H9 (cell line): ENCODE measurements at regions not wholly inside any gene's neighbourhood (a gene's known extent, or its start where the extent isn't known, plus 50 kb on each side); places are given as distances from the start of the nearest gene placed in this dataset.
A peak's percentile ranks its signal among the peaks of the same experiment; 100 is the strongest.

Experiments used
- DNase-seq: peaks from one replicate; pipeline ENCODE4 v3.0.0-alpha.2; 2017
- H2AFZ ChIP-seq: one replicate; pipeline ENCODE4 v1.6.1; 2013; ENCODE audit warnings: mild to moderate bottlenecking, low read length, control low read depth, moderate library complexity
- H2AK5ac ChIP-seq: 2 replicates; pipeline ENCODE4 v1.6.1; 2013; ENCODE audit warnings: low read length, control low read depth, mixed read lengths; ENCODE audit not compliant: insufficient read length
- H2BK120ac ChIP-seq: one replicate; pipeline ENCODE4 v1.6.1; 2013; ENCODE audit warnings: low read depth, mild to moderate bottlenecking, low read length, control low read depth, inconsistent platforms; ENCODE audit not compliant: poor library complexity, severe bottlenecking
- H2BK12ac ChIP-seq: 2 replicates; pipeline ENCODE4 v1.6.1; 2013; ENCODE audit warnings: low read length, control low read depth, mixed read lengths, low read depth; ENCODE audit not compliant: insufficient read length
- H2BK15ac ChIP-seq: 2 replicates; pipeline ENCODE4 v1.6.1; 2013; ENCODE audit warnings: low read depth, low read length, control low read depth
- H2BK20ac ChIP-seq: one replicate; pipeline ENCODE4 v1.6.1; 2013; ENCODE audit warnings: low read depth, mild to moderate bottlenecking, low read length, control low read depth, inconsistent platforms; ENCODE audit not compliant: poor library complexity, severe bottlenecking
- H2BK5ac ChIP-seq: 2 replicates; pipeline ENCODE4 v1.6.1; 2013; ENCODE audit warnings: low read length, control low read depth, mixed read lengths; ENCODE audit not compliant: insufficient read length
- H3K14ac ChIP-seq: 2 replicates; pipeline ENCODE4 v1.6.1; 2013; ENCODE audit warnings: low read length, control low read depth; ENCODE audit not compliant: insufficient read depth
- H3K18ac ChIP-seq: 2 replicates; pipeline ENCODE4 v1.6.1; 2013; ENCODE audit warnings: low read depth, mild to moderate bottlenecking, mixed read lengths, low read length, control low read depth; ENCODE audit not compliant: insufficient read length
- H3K23ac ChIP-seq: 2 replicates; pipeline ENCODE4 v1.6.1; 2013; ENCODE audit warnings: low read length, control low read depth, mixed read lengths, low read depth; ENCODE audit not compliant: insufficient read length
- H3K23me2 ChIP-seq: 2 replicates; pipeline ENCODE4 v1.6.1; 2013; ENCODE audit warnings: low read depth, mild to moderate bottlenecking, mixed read lengths, low read length, control low read depth; ENCODE audit not compliant: insufficient read length, poor library complexity, severe bottlenecking
- H3K27ac ChIP-seq: 2 replicates; pipeline ENCODE4 v1.5.1; 2013; ENCODE audit warnings: low read length, control low read depth, mixed read lengths, low read depth; ENCODE audit not compliant: insufficient read length
- H3K27me3 ChIP-seq: 2 replicates; pipeline ENCODE4 v1.6.1; 2013; ENCODE audit warnings: low read length, control low read depth, inconsistent platforms; ENCODE audit not compliant: insufficient read depth
- H3K4ac ChIP-seq: 2 replicates; pipeline ENCODE4 v1.6.1; 2013; ENCODE audit warnings: low read depth, mild to moderate bottlenecking, control low read depth, inconsistent platforms, low read length, moderate library complexity
- H3K4me1 ChIP-seq: 2 replicates; pipeline ENCODE4 v1.6.1; 2013; ENCODE audit warnings: low read length, control low read depth, inconsistent platforms; ENCODE audit not compliant: insufficient read depth
- H3K4me2 ChIP-seq: 2 replicates; pipeline ENCODE4 v1.6.1; 2013; ENCODE audit warnings: low read length, control low read depth, mixed read lengths; ENCODE audit not compliant: insufficient read length, insufficient read depth
- H3K56ac ChIP-seq: 2 replicates; pipeline ENCODE4 v1.6.1; 2013; ENCODE audit warnings: low read depth, mild to moderate bottlenecking, mixed read lengths, low read length, control low read depth; ENCODE audit not compliant: insufficient read length
- H3K79me1 ChIP-seq: 2 replicates; pipeline ENCODE4 v1.6.1; 2013; ENCODE audit warnings: low read depth, mild to moderate bottlenecking, moderate library complexity, low read length, control low read depth, inconsistent platforms; ENCODE audit not compliant: insufficient read depth, poor library complexity, severe bottlenecking
- H3K79me2 ChIP-seq: 2 replicates; pipeline ENCODE4 v1.6.1; 2013; ENCODE audit warnings: low read length, control low read depth, inconsistent platforms; ENCODE audit not compliant: insufficient read depth
- H3K9ac ChIP-seq: 2 replicates; pipeline ENCODE4 v1.6.1; 2013; ENCODE audit warnings: low read length, control low read depth, mixed read lengths; ENCODE audit not compliant: insufficient read length; ENCODE audit errors: extremely low read depth
- H3K9me3 ChIP-seq: one replicate; pipeline ENCODE4 v1.6.1; 2013; ENCODE audit warnings: low read depth, low read length, inconsistent platforms; ENCODE audit not compliant: control insufficient read depth
- H3T11ph ChIP-seq: one replicate; pipeline ENCODE4 v1.6.1; 2013; ENCODE audit warnings: mild to moderate bottlenecking, low read length, control low read depth, inconsistent platforms
- H4K20me1 ChIP-seq: one replicate; pipeline ENCODE4 v1.6.1; 2013; ENCODE audit not compliant: control insufficient read depth, insufficient read length, insufficient read depth
- H4K5ac ChIP-seq: 2 replicates; pipeline ENCODE4 v1.6.1; 2013; ENCODE audit warnings: low read depth, mild to moderate bottlenecking, mixed read lengths, low read length, control low read depth; ENCODE audit not compliant: insufficient read length
- H4K8ac ChIP-seq: replicated peaks from 2 replicates; pipeline ENCODE4 v1.6.1; 2013; ENCODE audit warnings: low read length, control low read depth, mixed read lengths, low read depth; ENCODE audit not compliant: insufficient read length
- H4K91ac ChIP-seq: 2 replicates; pipeline ENCODE4 v1.6.1; 2013; ENCODE audit warnings: low read depth, mild to moderate bottlenecking, moderate library complexity, mixed read lengths, low read length, control low read depth; ENCODE audit not compliant: insufficient read length
- H3K27ac Mint-ChIP-seq, 3 experiments: 2 replicates in 2 of 3; 3 replicates in 1 of 3; pipeline ENCODE4 v1.8.0; 2020 to 2021; ENCODE audit warnings: mixed read lengths in 3 of 3, mild to moderate bottlenecking in 1 of 3, moderate library complexity in 1 of 3
- H3K27me3 Mint-ChIP-seq: 2 replicates; pipeline ENCODE4 v1.8.0; 2021; ENCODE audit warnings: low read depth, mild to moderate bottlenecking, moderate library complexity, mixed read lengths
- H3K36me3 Mint-ChIP-seq, 3 experiments: 2 replicates in 2 of 3; 3 replicates in 1 of 3; pipeline ENCODE4 v1.8.0; 2020 to 2021; ENCODE audit warnings: low read depth in 3 of 3, mixed read lengths in 3 of 3; ENCODE audit not compliant: insufficient read depth in 1 of 3
- H3K4me1 Mint-ChIP-seq, 2 experiments: 2 replicates each; pipeline ENCODE4 v1.8.0; 2020; ENCODE audit warnings: mixed read lengths in 2 of 2
- H3K4me3 Mint-ChIP-seq, 2 experiments: 2 replicates in 1 of 2; 3 replicates in 1 of 2; pipeline ENCODE4 v1.8.0; 2020 to 2021; ENCODE audit warnings: mild to moderate bottlenecking in 2 of 2, mixed read lengths in 2 of 2, moderate library complexity in 1 of 2
- H3K9me3 Mint-ChIP-seq, 2 experiments: 2 replicates in 1 of 2; 3 replicates in 1 of 2; pipeline ENCODE4 v1.8.0; 2020; ENCODE audit warnings: mild to moderate bottlenecking in 2 of 2, mixed read lengths in 2 of 2, moderate library complexity in 1 of 2
- WGBS: extraction: QIAGEN DNeasy Blood & Tissue Kit; methylation state at CpG from one replicate; pipeline ENCODE4 v1.1.7; 2013; ENCODE audit warnings: missing lambda C conversion rate, low lambda C conversion rate, mixed read lengths; ENCODE audit not compliant: insufficient read length; ENCODE audit errors: extremely low coverage; 5-methylcytosine and 5-hydroxymethylcytosine counted together
- TF ChIP-seq, protein P1 (sequence below): fragments of 200-600 bp; sonication (generic); conservative IDR thresholded peaks from 3 replicates; pipeline ENCODE4 v1.8.0; 2021; ENCODE audit warnings: antibody characterized with exemption, mild to moderate bottlenecking

DNA sequence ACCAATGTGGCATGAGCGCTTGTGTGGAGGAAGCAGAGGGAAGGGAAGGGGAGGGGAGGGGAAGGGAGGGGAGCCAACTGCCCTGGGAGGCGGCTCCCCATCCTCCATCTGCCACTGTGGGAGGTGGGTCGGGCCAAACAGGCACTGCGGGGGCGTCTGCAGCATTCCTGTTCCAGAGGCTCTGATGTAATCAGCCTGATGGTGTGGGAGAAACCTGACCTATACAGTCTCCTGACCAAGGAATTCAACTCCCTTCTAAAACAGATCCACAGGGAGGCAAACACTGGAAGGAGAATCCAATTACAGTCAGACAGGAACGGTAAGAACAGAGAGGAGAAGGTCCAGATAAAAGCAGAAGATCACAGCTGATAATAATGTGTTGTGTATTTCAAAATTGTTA is 88.8 kb downstream of the CD8B2 start:
- no peak overlapping the region for H3K9ac ChIP-seq

More for the DNA sequence above, 88.8 kb downstream of the CD8B2 start:
- Histone ChIP-seq H3K79me2 (no peaks in the 10 kb centered on the region), H3T11ph (no peak overlapping the region), H3K4ac (no peak overlapping the region), H3K4me1 (no peaks in the 10 kb centered on the region), H3K23ac (no peak overlapping the region), H2BK20ac (no peak overlapping the region), H3K4me2 (no peak overlapping the region), H4K8ac (no peak overlapping the region), H3K23me2 (no peaks in the 10 kb centered on the region), H3K79me1 (no peaks in the 10 kb centered on the region), H2AK5ac (no peak overlapping the region), H4K5ac (no peak overlapping the region), H3K18ac (no peak overlapping the region), H3K56ac (no peak overlapping the region), H3K27ac (no peak overlapping the region), H2AFZ (no peak overlapping the region), H2BK120ac (no peak overlapping the region), H2BK15ac (no peak overlapping the region), H3K14ac (no peak overlapping the region; the same call in 1 of the 2 replicates), H2BK5ac (no peak overlapping the region), H3K9me3 (no peaks in the 10 kb centered on the region), H2BK12ac (peak overlapping the region; percentile 2), H4K20me1 (no peaks in the 10 kb centered on the region), H4K91ac (no peak overlapping the region), H3K27me3 (no peaks in the 10 kb centered on the region; the same call in 1 of the 2 replicates)
- H3K4me1 Mint-ChIP-seq = peaks cover 10 to 13% of the 10 kb centered on the region in 2 experiments
- H3K4me3 Mint-ChIP-seq = no peak overlapping the region
- peak overlapping the region in 1 of 3 experiments; percentile 67; a peak in 3 of 7 replicates for H3K27ac Mint-ChIP-seq
- no CpG with 5 or more reads among the region's 6 CpGs for WGBS
- TF ChIP-seq, protein P1, sequence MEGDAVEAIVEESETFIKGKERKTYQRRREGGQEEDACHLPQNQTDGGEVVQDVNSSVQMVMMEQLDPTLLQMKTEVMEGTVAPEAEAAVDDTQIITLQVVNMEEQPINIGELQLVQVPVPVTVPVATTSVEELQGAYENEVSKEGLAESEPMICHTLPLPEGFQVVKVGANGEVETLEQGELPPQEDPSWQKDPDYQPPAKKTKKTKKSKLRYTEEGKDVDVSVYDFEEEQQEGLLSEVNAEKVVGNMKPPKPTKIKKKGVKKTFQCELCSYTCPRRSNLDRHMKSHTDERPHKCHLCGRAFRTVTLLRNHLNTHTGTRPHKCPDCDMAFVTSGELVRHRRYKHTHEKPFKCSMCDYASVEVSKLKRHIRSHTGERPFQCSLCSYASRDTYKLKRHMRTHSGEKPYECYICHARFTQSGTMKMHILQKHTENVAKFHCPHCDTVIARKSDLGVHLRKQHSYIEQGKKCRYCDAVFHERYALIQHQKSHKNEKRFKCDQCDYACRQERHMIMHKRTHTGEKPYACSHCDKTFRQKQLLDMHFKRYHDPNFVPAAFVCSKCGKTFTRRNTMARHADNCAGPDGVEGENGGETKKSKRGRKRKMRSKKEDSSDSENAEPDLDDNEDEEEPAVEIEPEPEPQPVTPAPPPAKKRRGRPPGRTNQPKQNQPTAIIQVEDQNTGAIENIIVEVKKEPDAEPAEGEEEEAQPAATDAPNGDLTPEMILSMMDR = no peak
- no peaks in the 10 kb centered on the region for H3K36me3 Mint-ChIP-seq
- no peaks in the 10 kb centered on the region for H3K9me3 Mint-ChIP-seq
- H3K27me3 Mint-ChIP-seq = peaks cover 23% of the 10 kb centered on the region
- peak; percentile 57 for DNase-seq
